ENCODE measurements at regions not wholly inside any gene's neighbourhood (a gene's known extent, or its start where the extent isn't known, plus 50 kb on each side); places are given as distances from the start of the nearest gene placed in this dataset.

GRCh38 chr2:37827911-37828511, 97.1 kb upstream of the RMDN2 start:
- TF ChIP-seq, protein P1, sequence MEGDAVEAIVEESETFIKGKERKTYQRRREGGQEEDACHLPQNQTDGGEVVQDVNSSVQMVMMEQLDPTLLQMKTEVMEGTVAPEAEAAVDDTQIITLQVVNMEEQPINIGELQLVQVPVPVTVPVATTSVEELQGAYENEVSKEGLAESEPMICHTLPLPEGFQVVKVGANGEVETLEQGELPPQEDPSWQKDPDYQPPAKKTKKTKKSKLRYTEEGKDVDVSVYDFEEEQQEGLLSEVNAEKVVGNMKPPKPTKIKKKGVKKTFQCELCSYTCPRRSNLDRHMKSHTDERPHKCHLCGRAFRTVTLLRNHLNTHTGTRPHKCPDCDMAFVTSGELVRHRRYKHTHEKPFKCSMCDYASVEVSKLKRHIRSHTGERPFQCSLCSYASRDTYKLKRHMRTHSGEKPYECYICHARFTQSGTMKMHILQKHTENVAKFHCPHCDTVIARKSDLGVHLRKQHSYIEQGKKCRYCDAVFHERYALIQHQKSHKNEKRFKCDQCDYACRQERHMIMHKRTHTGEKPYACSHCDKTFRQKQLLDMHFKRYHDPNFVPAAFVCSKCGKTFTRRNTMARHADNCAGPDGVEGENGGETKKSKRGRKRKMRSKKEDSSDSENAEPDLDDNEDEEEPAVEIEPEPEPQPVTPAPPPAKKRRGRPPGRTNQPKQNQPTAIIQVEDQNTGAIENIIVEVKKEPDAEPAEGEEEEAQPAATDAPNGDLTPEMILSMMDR (IDR thresholded peaks at IDR 0.05), result no peak
- no peak for TF ChIP-seq POLR2A (IDR thresholded peaks at IDR 0.05)
